ENCODE measurements at regions not wholly inside any gene's neighbourhood (a gene's known extent, or its start where the extent isn't known, plus 50 kb on each side); places are given as distances from the start of the nearest gene placed in this dataset.

DNA sequence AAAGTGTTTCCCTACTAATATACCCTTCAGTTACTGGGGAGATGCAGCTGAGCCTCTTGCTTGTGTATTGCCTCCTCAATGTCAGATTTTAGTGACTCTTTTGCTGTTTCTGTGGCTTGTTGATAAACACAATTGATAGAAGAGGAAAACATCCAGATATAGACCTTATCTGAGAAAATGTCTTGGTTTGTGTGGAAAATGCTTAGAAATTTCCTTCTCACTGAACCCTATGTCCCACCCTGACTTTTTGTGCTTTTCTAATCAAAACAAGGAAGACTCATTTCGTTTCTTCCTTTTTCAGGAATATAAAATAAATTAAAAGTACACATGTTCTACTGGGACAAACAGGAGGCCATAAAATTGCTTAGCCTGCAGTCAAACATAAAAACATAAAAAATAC lies 257.5 kb downstream of the PHF14 start (continued):
- TF ChIP-seq PHF8 (IDR thresholded peaks at IDR 0.05; ENCODE audit: borderline replicate concordance, low read length) (no peak), ZNF232 (CRISPR knock-in tag; IDR thresholded peaks at IDR 0.05) (no peak)

DNA sequence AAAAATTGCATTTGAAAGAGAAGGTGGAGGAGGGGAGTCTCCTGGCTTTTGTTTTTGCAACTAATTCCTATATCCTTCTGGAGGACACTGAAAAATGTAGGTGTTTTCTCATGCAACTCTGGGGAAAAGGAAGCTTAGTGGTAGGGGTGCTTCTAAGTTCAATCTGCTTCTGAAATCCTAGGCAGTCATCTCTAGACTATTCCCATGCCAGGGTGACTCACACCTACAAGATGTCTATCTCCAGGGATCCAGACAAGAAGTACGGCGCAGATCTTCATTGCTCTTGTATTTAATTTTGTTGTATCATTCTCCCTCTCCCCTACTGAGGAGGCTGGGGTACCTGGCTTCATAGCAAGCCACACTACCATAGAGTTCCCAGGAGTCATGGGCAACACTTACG lies 258.8 kb downstream of the PHF14 start:
- H3K27ac ChIP-seq (ENCODE audit: extremely low read depth, low read depth, low read length), result no peak overlapping the region
- FAIRE-seq (no peak), DNase-seq (ENCODE audit: extremely low read depth in 1 of 4, low spot score in 3 of 4) (no peak), ATAC-seq (no peak)
- H3K79me2 ChIP-seq (ENCODE audit: control insufficient read depth, insufficient read depth, low read length), result no peaks in the 10 kb centered on the region
- CTCF ChIA-PET (ENCODE audit: low intra/inter-chr PET ratio), result no interaction called here
- in situ Hi-C loops (cut with MboI) (no loop called here), intact Hi-C loops (cut with micrococcal nuclease) (no loop called here)
- no peaks in the 10 kb centered on the region for H3K36me3 ChIP-seq (ENCODE audit: control insufficient read depth, insufficient read depth, low read length)
- H3K4me3 ChIP-seq, result no peak overlapping the region
- 0% methylated on average over 3 of the region's 3 CpGs for WGBS (ENCODE audit: insufficient coverage, low coverage, missing lambda C conversion rate)
- H3K4me1 ChIP-seq (replicated peaks in 1 of 2; ENCODE audit: control insufficient read depth in 2 of 2, insufficient read depth in 2 of 2, low read length in 2 of 2), result no peaks in the 10 kb centered on the region
- no peaks in the 10 kb centered on the region for H3K9me3 ChIP-seq (replicated peaks; ENCODE audit: control insufficient read depth, insufficient read depth, low read depth, low read length)
- no peak for TF ChIP-seq CHD1 (IDR thresholded peaks at IDR 0.05; ENCODE audit: low read length)
- no peak for TF ChIP-seq TCF3 (CRISPR knock-in tag; IDR thresholded peaks at IDR 0.05)
- TF ChIP-seq FOXM1 (IDR thresholded peaks at IDR 0.05; ENCODE audit: low read depth), result no peak
- no peak for TF ChIP-seq FOXM1 (CRISPR knock-in tag; IDR thresholded peaks at IDR 0.05; ENCODE audit: low read depth)
- TF ChIP-seq, protein P1, sequence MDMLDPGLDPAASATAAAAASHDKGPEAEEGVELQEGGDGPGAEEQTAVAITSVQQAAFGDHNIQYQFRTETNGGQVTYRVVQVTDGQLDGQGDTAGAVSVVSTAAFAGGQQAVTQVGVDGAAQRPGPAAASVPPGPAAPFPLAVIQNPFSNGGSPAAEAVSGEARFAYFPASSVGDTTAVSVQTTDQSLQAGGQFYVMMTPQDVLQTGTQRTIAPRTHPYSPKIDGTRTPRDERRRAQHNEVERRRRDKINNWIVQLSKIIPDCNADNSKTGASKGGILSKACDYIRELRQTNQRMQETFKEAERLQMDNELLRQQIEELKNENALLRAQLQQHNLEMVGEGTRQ (CRISPR knock-in tag; IDR thresholded peaks at IDR 0.05), result no peak
- no peak for TF ChIP-seq ETS2 (tag; IDR thresholded peaks at IDR 0.05; ENCODE audit: borderline replicate concordance, poor library complexity, severe bottlenecking)
- TF ChIP-seq TARDBP (IDR thresholded peaks at IDR 0.05), result no peak
- TF ChIP-seq ZNF316 (IDR thresholded peaks at IDR 0.05), result no peak
- no peak for TF ChIP-seq NCOA2 (IDR thresholded peaks at IDR 0.05; ENCODE audit: partially characterized antibody in 2 of 2)
- TF ChIP-seq NFRKB (IDR thresholded peaks at IDR 0.05; ENCODE audit: low read depth), result no peak
- no peak for TF ChIP-seq BCOR (IDR thresholded peaks at IDR 0.05)
- TF ChIP-seq, protein P2, sequence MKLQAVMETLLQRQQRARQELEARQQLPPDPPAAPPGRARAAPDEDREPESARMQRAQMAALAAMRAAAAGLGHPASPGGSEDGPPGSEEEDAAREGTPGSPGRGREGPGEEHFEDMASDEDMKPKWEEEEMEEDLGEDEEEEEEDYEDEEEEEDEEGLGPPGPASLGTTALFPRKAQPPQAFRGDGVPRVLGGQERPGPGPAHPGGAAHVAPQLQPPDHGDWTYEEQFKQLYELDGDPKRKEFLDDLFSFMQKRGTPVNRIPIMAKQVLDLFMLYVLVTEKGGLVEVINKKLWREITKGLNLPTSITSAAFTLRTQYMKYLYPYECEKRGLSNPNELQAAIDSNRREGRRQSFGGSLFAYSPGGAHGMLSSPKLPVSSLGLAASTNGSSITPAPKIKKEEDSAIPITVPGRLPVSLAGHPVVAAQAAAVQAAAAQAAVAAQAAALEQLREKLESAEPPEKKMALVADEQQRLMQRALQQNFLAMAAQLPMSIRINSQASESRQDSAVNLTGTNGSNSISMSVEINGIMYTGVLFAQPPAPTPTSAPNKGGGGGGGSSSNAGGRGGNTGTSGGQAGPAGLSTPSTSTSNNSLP (IDR thresholded peaks at IDR 0.05; ENCODE audit: borderline replicate concordance, low read depth, low read length), result no peak
- no peak for TF ChIP-seq ZNF253 (CRISPR knock-in tag; conservative IDR thresholded peaks at IDR 0.05)
- no peak for TF ChIP-seq EWSR1 (IDR thresholded peaks at IDR 0.05; ENCODE audit: borderline replicate concordance, low read depth, partially characterized antibody)
- TF ChIP-seq ZNF23 (CRISPR knock-in tag; IDR thresholded peaks at IDR 0.05), result no peak
- no peak for TF ChIP-seq RFX1 (IDR thresholded peaks at IDR 0.05)
- POLR2A ChIA-PET, result no interaction called here
- H3K4me2 ChIP-seq (ENCODE audit: insufficient read depth, low read length), result no peak overlapping the region
- no peaks in the 10 kb centered on the region for H4K20me1 ChIP-seq (replicated peaks; ENCODE audit: control insufficient read depth, insufficient read depth, low read length)
- H3K9me1 ChIP-seq (ENCODE audit: control insufficient read depth, insufficient read depth, low read length), result no peaks in the 10 kb centered on the region
- no peak overlapping the region for H2AFZ ChIP-seq (ENCODE audit: low read depth, low read length)
- BruUV-seq (replicated peaks), result no TSS peak
- H3K27me3 ChIP-seq (ENCODE audit: control insufficient read depth in 2 of 2, insufficient read depth in 2 of 2, low read length in 2 of 2), result peaks cover 4 to 7% of the 10 kb centered on the region in 2 experiments; a peak in 4 of 5 replicates
- H3K9ac ChIP-seq (ENCODE audit: insufficient read depth in 1 of 2, low read depth in 2 of 2, low read length in 2 of 2), result no peak overlapping the region
